ENCODE measurements at regions not wholly inside any gene's neighbourhood (a gene's known extent, or its start where the extent isn't known, plus 50 kb on each side); places are given as distances from the start of the nearest gene placed in this dataset.

- no peaks in the 10 kb centered on the region for H3K27me3 ChIP-seq (ENCODE audit: control insufficient read depth, insufficient read depth, low read length)
- H3K36me3 ChIP-seq (ENCODE audit: control insufficient read depth, insufficient read depth, low read length) = no peaks in the 10 kb centered on the region
- ChIA-PET CTCF (no interaction called here), POLR2A (no interaction called here)
- no peak for TF ChIP-seq SIN3A (IDR thresholded peaks at IDR 0.05; ENCODE audit: borderline replicate concordance, insufficient read depth, low read depth, low read length)
- TF ChIP-seq, protein P1, sequence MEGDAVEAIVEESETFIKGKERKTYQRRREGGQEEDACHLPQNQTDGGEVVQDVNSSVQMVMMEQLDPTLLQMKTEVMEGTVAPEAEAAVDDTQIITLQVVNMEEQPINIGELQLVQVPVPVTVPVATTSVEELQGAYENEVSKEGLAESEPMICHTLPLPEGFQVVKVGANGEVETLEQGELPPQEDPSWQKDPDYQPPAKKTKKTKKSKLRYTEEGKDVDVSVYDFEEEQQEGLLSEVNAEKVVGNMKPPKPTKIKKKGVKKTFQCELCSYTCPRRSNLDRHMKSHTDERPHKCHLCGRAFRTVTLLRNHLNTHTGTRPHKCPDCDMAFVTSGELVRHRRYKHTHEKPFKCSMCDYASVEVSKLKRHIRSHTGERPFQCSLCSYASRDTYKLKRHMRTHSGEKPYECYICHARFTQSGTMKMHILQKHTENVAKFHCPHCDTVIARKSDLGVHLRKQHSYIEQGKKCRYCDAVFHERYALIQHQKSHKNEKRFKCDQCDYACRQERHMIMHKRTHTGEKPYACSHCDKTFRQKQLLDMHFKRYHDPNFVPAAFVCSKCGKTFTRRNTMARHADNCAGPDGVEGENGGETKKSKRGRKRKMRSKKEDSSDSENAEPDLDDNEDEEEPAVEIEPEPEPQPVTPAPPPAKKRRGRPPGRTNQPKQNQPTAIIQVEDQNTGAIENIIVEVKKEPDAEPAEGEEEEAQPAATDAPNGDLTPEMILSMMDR (IDR thresholded peaks at IDR 0.05) = peak; percentile 44
- no peaks in the 10 kb centered on the region for H3K9me3 ChIP-seq (ENCODE audit: control insufficient read depth, insufficient read depth, low read depth, low read length)
- DNase-seq (ENCODE audit: low read depth, low spot score) (peak; percentile 45), ATAC-seq (no peak)
- no peaks in the 10 kb centered on the region for H3K4me1 ChIP-seq (ENCODE audit: control insufficient read depth, insufficient read depth, low read length)
- in situ Hi-C loops (cut with HindIII; ENCODE audit: low pct_unique_long_range_greater_than_20kb, low sequenced_read_pairs) (no loop called here), intact Hi-C loops (cut with micrococcal nuclease; ENCODE audit: unreplicated experiment) (no loop called here)
- H3K4me3 ChIP-seq (ENCODE audit: low read depth in 2 of 2, low read length in 2 of 2) = no peak overlapping the region
- BruUV-seq (replicated peaks) = no TSS peak
- H3K27ac ChIP-seq (ENCODE audit: low read length) = no peak overlapping the region
Observed at GRCh38 chr10:80945264-80945880, 407.7 kb downstream of the SH2D4B start.

- ATAC-seq (no peak), DNase-seq (ENCODE audit: low read depth, low spot score) (no peak)
- in situ Hi-C loops (cut with HindIII; ENCODE audit: low pct_unique_long_range_greater_than_20kb, low sequenced_read_pairs) = no loop called here
- Histone ChIP-seq H3K27ac (ENCODE audit: low read length) (no peak overlapping the region), H3K27me3 (ENCODE audit: control insufficient read depth, insufficient read depth, low read length) (no peaks in the 10 kb centered on the region), H3K9me3 (ENCODE audit: control insufficient read depth, insufficient read depth, low read depth, low read length) (no peaks in the 10 kb centered on the region), H3K4me1 (ENCODE audit: control insufficient read depth, insufficient read depth, low read length) (no peaks in the 10 kb centered on the region), H3K4me3 (ENCODE audit: low read depth in 2 of 2, low read length in 2 of 2) (no peak overlapping the region), H3K36me3 (ENCODE audit: control insufficient read depth, insufficient read depth, low read length) (no peaks in the 10 kb centered on the region)
- ChIA-PET CTCF (no interaction called here), POLR2A (no interaction called here)
- intact Hi-C loops (cut with micrococcal nuclease; ENCODE audit: unreplicated experiment) = no loop called here
- BruUV-seq (replicated peaks) = no TSS peak
- TF ChIP-seq, protein P1 (IDR thresholded peaks at IDR 0.05) = no peak
- TF ChIP-seq SIN3A (IDR thresholded peaks at IDR 0.05; ENCODE audit: borderline replicate concordance, insufficient read depth, low read depth, low read length) (no peak), TCF7L2 (IDR thresholded peaks at IDR 0.05; ENCODE audit: low read depth, low read length) (no peak)
Observed at GRCh38 chr10:80946073-80946472, 408.4 kb downstream of the SH2D4B start.

- in situ Hi-C loops (cut with HindIII; ENCODE audit: low pct_unique_long_range_greater_than_20kb, low sequenced_read_pairs) (no loop called here), intact Hi-C loops (cut with micrococcal nuclease; ENCODE audit: unreplicated experiment) (no loop called here)
- Histone ChIP-seq H3K27ac (ENCODE audit: low read length) (no peak overlapping the region), H3K27me3 (ENCODE audit: control insufficient read depth, insufficient read depth, low read length) (no peaks in the 10 kb centered on the region), H3K4me1 (ENCODE audit: control insufficient read depth, insufficient read depth, low read length) (no peaks in the 10 kb centered on the region), H3K36me3 (ENCODE audit: control insufficient read depth, insufficient read depth, low read length) (no peaks in the 10 kb centered on the region), H3K4me3 (ENCODE audit: low read depth in 2 of 2, low read length in 2 of 2) (no peak overlapping the region), H3K9me3 (ENCODE audit: control insufficient read depth, insufficient read depth, low read depth, low read length) (no peaks in the 10 kb centered on the region)
- DNase-seq (ENCODE audit: low read depth, low spot score) (no peak), ATAC-seq (no peak)
- no peak for TF ChIP-seq REST (IDR thresholded peaks at IDR 0.05; ENCODE audit: insufficient read depth in 1 of 2, low read depth in 2 of 2, low read length in 1 of 2)
- TF ChIP-seq POLR2AphosphoS5 (IDR thresholded peaks at IDR 0.05; ENCODE audit: low read depth, low read length) = no peak
- no peak for TF ChIP-seq TCF7L2 (IDR thresholded peaks at IDR 0.05; ENCODE audit: low read depth, low read length)
- TF ChIP-seq SIN3A (IDR thresholded peaks at IDR 0.05; ENCODE audit: borderline replicate concordance, insufficient read depth, low read depth, low read length) = no peak
- TF ChIP-seq, protein P1 (IDR thresholded peaks at IDR 0.05) = no peak
- BruUV-seq (replicated peaks) = no TSS peak
- ChIA-PET POLR2A (no interaction called here), CTCF (no interaction called here)
Observed at GRCh38 chr10:80946957-80947726, 409.4 kb downstream of the SH2D4B start.

Measured in Panc1 (cell line).